NCI-H2196 (cell line): ENCODE measurements at regions not wholly inside any gene's neighbourhood (a gene's known extent, or its start where the extent isn't known, plus 50 kb on each side); places are given as distances from the start of the nearest gene placed in this dataset.

Experiments used
- DNase-seq: peaks from one replicate; lab custom pipeline; 2025; ENCODE audit not compliant: unreplicated experiment; lab: John Stamatoyannopoulos, UW

DNA sequence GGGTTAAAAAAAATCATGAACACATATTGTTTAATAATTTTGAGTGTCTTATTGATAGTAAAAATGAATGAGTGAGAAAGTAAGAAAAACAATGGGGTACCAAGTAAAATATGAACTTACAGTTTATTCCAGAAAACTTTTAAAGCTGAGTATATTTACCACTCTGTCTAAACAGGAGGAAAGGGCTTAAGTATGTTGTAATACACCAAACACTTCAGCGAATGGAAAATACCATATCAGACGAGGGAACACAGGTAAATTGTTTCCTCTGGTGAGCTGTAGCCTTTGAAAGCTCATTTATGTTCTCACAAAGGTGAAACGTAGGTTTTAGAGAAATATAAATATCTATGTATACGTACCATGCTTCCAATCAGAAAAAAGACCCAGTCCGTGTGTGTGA, 1209.6 kb upstream of the ZEB2 start:
- no peak for DNase-seq

DNA sequence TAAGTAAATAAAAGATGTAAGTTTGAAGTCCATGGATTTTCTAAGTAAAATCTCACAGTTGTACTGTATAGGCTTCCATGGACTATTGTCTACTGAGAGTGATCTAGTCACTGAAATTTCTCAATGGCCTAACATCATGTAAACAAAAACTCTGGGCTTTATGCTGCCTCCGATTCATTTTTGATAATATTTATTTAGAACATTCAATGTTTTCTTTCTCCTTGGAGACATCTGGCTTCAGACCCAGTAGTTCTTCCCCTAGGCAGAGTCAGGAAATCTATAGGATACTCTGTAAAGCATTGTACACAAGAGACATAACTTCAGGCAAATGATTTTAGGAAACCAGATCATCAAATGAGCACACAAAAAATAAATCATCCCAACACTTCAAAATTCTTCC, 1208.6 kb upstream of the ZEB2 start:
- DNase-seq = no peak

DNA sequence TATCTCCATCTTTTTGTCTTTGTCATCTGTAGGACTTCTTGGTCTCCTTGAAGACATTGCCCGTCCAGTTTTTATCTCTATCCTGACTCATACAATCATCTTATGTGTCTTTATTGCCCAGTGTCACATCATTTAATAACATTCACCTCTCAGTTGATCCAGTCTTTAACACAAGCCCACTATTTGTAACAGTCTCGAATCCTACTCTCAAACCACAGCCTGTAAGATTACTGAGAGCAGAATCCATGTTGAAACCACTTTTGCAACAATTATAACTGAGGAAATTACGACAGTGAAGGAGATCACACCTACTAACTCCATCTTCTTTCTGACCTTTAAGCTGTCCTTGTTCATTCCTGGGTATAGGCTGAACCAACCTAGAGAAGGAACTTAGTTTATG, 1206.0 kb upstream of the ZEB2 start:
- DNase-seq = no peak

DNA sequence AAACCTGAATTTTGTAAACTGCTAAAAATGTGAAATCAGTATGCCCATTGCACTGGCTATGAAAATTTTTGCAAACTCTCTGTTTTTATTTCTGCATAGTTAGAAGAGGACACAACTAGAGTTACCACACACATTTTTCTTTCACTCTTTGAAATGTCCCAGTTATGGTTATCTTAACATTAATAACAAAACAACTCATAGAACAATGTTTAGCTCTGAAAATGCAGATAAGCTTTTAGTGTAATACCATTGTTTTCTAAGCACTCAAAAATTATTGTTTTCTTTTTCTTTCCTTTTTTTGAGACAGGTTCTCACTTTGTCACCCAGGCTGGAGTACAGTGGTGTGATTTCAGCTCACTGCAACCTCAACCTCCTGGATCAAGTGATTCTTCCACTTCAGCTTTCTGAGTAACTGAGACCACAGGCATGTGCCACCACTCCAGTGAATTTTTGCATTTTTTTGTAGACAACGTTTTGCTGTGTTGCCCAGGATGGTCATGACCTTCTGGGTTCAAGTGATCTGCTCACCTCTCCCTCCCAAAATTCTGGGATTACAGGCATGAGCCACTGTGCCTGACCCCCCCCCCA, 1204.5 kb upstream of the ZEB2 start:
- no peak for DNase-seq

DNA sequence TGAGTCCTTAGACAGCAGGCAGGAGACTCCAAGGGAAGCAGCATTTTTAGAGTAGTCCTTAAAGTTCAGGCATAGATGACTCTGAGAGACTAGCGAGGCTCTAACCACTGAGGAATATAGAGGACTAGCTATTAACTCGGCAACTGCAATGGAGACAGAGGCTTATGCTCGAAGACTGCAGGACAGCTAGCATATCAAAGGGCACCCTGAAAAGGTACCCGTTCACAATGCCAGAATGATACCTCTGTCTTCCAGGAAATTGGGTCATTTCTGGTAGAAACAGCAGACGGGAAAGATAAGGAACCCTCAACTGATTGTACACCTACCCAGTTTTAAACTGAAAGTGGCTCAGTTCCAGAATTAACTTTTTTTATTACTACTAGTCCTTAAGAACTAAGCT, 1204.0 kb upstream of the ZEB2 start:
- no peak for DNase-seq

DNA sequence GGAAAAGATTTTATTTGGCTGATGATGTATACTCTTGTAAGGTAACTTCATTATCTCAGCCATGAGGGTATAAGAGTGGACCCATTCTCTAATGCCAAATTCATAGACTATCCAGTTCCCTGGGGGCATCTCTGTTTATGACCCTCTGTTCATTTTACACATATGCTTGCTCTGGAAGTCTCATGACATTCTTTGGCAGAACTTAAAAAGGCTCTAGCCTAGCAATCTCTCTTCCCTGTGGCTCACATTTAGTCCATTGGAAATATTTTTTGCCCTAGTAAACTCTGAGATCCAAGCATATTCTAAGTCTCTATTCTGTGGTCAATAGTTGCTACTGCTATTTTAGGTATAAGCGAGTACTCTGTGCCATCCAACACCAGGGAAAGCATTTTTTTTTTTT, 1201.8 kb upstream of the ZEB2 start:
- DNase-seq = no peak

DNA sequence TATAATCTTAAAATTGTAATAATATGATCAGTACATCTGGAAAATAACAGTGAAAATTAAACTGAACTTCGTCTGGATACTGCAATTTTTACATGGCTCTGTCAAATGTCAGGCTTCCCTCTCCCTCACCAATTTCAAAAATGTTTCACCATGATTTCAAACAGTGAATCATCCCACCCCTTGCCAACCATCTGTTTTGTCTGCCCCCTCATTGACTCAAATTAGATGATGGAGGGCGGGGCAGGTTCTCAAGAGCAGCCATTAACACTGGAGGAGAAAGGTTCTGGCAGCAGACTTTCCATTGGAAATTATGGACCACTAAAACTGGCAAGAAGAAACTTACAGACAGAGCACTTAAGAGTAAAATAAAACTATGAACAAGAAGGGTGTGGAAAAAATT, 1195.7 kb upstream of the ZEB2 start:
- DNase-seq = no peak

DNA sequence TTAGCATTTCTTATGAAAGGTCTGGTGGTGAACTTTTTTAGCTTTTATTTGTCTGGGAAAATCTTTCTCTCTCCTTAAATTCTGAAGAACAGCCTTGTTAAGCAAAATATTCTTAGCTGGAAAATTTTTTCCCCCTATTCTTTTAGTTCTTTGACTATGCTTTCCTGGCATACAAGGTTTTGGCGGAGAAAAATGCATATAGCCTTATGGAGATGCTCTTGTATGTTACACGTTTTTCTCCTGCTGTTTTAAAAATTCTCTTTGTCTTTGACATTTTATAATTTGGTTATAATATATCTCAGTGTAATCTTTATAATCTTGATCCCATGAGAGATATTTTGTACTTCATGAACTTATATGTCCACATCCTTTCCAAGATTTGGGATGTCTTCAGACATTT, 1190.4 kb upstream of the ZEB2 start:
- no peak for DNase-seq

DNA sequence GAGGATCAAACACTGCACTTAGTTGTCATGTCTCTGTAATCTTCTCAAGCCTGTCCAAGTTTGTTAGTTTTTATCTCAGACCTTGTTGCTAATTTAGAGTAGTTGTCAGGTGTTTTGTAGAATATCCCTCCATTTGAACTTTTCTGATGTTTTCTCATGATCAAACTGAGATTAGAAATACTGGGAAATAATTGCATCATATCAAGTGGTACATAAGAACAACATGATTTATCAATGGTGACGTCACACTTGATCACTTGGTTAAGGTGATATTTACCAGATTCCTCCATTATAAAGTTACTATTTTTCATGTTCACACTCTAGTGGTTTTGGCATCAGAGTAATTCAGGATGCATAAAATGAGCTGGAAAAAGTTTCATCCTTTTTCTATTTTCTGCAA, 1182.4 kb upstream of the ZEB2 start:
- no peak for DNase-seq

DNA sequence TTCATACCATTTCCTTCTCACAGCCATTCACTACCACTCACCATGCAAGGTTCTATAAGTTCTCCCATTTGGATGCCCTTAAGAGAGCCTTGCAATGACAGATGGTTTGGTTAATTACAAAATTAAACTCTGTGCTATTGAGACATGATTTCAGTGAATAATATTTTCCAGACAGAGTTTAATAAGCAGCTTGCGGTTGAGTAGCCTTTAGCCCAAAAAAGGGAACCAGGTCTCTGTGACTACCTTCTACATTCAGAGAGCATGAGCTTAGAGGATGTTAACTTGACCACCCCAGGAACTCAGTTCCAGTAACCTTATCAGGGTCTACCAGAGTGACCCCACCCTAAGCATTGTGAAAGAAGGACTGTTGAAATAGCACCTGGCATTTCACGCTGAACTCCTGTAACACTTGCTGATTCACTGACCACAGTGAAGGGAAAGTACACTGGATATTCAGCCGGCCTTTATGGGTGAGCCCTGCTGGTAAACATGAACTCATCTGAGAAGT, 1173.1 kb upstream of the ZEB2 start:
- DNase-seq = no peak

DNA sequence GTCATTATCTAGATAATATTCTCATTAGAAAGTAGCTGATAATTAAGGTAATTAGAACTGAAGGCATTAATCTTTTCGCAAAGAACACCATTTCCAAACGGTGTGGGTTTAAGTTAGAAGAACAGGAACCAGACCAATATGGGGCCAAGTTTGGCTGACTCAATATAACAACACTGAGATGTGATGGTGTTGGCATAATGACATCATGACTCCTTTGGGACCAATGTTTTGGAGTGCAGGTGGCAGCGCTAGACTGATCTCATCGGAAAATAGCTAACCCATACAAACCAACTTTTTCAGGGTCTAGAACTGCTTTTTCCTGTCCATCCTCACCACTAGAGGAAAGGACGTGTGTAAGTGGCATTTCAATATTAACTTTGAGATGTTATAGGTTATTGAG, 1171.7 kb upstream of the ZEB2 start:
- DNase-seq = no peak

DNA sequence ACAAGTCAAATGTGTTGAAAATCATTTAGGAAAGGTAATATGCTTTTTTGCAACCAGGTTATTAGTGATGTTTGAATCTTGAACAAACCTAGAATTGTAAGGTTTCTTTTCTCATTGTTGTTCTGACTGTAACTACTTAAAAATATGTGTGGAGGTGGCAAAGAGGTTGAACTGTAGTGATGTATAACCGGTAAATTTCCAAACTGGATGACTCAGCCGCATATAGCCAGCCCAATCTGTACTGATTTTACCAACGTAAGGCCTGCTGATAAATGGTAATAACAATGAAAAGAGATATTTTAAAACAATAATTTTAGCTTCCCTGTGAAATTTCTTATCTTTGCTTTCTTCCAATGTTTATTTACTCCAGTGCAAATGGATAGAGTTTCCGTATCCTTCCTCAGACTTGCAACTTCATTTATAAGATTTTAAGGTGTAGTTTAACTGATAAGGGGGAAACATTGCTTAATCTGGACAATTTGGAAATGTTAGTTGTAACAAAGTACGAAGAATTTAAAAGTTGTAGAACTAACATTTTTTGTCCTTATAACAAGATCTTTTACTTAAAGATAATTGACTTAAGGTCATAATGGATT, 1170.4 kb upstream of the ZEB2 start:
- no peak for DNase-seq

DNA sequence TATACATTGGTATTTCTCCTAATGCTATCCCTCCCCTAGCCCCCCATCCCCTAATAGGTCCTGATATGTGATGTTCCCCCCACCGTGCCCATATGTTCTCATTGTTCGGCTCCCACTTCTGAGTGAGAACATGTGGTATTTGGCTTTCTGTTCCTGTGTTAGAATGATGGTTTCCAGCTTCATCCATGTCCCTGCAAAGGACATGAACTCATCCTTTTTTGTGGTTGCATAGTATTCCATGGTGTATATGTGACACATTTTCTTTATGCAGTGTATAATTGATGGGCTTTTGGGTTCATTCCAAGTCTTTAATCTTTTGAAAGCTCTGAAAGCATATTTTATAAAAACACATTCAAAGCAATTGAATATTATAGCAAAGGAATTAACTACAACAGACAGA, 1169.4 kb upstream of the ZEB2 start:
- DNase-seq = no peak

DNA sequence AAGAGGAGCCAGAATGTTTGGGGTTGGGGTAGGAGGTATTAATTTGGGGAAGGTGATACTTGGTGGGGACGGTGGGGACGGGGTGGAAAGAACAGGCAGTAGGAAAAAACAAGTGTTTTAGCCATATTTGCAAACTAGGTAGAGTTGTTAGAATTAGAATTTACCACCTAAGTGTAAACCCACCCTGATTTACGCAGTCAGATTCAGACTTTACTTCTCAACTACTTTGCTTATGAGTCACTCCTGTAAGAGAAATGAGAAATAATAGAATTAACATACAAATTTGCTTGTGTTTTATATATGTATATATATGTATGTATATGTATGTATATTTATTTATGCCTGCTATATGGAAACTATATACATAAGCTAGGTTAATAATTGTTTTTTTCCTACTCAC, 1168.2 kb upstream of the ZEB2 start:
- no peak for DNase-seq

DNA sequence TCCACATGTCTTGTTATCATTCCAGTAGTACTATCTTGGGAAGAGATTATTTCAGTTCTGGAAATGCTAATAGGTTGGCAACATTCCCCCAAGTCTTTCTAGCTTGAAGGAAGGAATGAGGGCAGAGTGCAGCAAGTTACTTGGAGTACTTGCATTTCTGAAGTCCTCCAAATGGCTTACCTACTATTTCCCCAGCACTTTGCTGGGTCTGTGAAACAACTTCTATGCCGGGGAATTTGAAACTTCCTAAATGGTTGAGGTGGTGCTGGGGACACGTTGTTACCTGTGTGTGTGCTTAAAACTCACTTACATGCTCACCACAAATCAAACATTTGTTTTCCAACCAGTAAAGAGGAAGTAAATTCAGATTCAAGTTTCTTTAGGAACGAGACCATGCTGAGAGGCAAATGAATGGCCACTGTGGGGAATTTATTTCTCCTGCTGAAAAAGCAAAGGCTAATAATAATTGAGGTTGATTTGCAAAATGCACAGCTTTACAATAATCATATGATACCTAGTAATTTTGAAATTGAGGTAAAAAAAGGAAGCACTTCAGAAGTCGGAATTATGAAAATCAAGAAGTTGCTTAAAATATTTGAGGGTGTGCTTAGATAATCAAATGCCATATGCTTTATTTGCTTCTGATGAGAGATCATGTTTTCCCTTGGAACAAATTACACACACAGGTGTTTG, 1167.7 kb upstream of the ZEB2 start:
- no peak for DNase-seq

DNA sequence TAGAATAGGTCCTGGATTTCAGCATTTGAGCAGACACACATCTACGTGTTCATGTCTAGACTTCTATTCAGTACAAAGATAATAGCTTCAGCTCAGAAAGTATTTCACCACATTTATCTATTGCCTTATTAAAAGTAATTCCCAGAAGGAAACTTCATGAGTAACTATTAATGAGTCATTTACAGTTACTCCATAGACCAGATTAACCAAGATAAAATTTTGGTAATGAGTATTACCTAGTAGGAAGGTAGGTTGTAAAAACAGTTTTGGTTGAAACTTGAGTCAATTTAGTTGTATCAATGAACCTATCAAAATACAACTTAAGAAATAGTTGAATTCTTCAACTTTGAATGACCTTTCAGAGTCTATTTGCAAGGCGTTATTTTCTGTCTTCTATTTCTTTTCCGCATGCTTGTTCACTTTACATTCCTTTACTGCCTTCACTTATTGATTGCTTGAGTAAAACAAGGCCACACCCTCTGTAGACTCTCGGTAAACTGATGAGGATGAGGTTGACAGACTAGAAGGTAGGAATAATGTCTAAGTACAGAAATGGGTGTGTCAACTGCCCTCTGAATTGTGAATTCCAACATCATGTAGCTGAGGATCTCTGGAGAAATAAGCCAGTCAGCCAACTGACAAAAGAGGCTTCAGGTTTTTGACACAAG, 1165.6 kb upstream of the ZEB2 start:
- DNase-seq = no peak

DNA sequence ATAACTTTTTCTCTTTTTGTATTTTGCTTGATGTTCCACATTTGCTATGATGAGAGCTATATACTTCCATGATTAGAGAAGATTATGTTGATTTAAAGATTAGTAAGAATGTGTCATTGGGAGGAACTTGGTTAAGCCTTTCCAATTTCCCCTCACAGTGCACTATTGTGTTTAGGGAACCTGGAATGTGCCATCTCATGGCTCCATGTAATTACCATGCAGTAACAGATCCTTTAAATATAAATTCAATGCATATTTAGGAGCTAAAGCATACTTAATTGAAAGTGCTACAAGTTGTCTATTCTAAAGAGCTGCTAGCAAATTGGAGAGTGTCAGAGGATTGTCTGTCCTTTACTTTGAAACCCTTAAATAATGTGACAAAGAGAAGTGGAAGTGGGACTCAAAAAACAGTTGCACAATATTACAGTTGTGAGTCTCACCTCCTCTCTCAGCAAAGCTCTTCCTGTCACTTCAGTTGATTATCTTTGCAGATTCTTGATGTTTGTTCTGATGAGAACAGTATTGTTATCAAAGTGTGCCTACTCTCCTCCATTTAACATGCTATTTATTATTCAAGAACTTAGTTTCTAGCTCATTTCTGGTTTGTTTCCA, 1162.7 kb upstream of the ZEB2 start:
- no peak for DNase-seq

DNA sequence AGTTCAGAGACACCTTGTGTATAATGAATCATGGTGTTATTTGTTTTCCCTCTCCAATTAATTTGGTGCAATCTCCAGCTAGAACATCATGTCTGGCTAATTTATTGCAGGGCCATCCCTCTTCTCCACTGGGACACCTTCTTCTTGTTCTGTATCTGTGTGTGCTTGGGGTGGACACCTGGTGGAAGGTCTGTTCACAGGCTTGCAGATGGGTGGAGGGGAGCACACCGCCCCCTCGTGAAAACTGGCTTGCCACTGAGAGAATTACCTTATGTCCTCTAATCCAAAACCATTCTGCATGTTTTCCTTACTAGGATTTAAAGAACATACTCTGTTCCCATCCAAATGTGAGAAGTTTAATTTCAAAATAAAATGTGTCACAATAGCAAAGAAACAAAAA, 1160.4 kb upstream of the ZEB2 start:
- DNase-seq = no peak

DNA sequence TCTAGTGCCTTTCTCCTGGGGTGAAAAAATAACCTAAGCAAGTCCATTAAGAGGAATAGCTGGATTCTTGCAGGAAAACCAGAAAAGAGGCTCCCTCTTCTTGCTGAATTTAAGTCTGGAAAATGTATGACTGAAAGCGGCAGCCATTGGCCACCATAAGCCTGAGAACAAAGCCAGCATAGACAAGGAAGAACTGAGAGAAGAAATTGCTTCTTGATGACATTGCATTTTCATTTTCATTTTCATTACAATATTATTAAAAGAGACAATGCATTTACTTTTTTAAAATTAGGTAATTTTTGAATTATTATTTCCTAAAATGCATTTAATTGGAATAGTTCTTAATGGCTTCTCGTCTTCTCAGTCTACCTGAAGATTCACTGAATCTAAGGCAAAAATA, 1157.5 kb upstream of the ZEB2 start:
- no peak for DNase-seq

DNA sequence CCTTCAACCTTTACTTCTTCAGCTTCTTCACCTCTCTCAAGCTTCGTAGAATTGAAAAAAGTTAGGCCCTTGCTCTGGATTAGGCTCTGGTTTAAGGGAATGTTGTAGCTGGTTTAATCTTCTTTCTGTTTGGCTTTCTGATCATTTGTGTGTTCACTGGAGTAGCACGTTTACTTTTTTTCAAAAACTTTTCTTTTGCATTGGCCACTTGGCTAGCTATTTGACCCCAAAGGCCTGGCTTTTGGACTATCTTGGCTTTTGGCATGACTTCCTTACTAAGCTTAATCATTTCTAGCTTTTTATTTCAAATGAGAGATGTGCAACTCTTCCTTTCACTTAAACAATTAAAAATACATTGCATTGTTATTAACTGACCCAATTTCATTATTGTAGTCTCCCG, 1154.8 kb upstream of the ZEB2 start:
- no peak for DNase-seq

DNA sequence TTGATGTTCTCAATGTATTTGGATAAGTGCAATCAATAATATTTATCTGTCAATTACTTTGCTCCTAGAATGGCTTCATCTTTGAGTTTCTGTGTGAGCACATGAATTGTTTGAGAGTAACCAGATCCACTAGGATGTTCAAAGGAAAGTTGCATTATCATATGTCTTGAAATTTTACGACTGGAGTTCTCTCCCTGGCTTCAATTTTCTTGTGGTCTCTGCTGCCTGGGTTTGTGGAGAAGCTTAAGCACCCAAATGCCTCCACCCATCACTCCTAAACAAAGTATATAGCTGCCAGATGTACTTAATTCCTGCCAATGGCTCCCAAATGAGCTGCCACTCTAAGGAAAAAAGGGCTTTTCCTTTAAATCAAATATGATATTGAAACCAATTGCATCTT, 1149.4 kb upstream of the ZEB2 start:
- DNase-seq = no peak

DNA sequence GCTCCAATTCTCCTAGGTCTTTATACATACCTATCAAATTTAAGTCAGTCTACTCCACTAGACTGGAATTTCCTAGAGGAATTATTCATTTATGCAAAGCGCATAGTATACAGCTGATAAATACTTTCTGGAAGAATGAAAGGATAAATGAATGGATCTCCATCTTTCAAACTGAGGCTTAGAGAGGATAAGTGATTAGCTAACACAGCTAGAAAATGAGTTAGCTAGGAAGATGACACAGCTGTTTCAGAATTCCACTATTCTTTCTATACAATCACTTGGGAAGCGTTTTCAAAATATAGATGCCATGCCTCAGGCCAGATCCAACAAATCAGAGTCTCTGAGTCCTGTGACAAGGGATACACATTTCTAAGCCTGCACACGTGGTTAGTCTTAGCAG, 1146.6 kb upstream of the ZEB2 start:
- DNase-seq = no peak
